HepG2 (cell line): ENCODE measurements at regions not wholly inside any gene's neighbourhood (a gene's known extent, or its start where the extent isn't known, plus 50 kb on each side); places are given as distances from the start of the nearest gene placed in this dataset.

ENCODE experiments used
- ATAC-seq: fragments of 200-7000 bp; cut with Tn5 transposase; 3 replicates; pipeline ENCODE4 v1.9.1; 2020; ENCODE audit warnings: mild to moderate bottlenecking, moderate library complexity
- BruUV-seq: library from RNA; stranded (reverse); fragments of 400-500 nt; replicated peaks from 2 replicates; lab custom pipeline; 2021; lab: Mats Ljungman, UMichigan
- CTCF ChIA-PET: fragments of 300-600 bp; formaldehyde crosslinking; extraction: SDS; loops from one replicate; lab custom pipeline; 2021; ENCODE audit warnings: low total read pairs, inconsistent platforms, low intra/inter-chr PET ratio; lab: Yijun Ruan, JAX
- POLR2A ChIA-PET: fragments of 350-600 bp; sonication (Branson Sonifier 250); formaldehyde crosslinking; loops from one replicate; lab custom pipeline; 2020; ENCODE audit warnings: antibody characterized with exemption, inconsistent platforms; lab: Yijun Ruan, JAX
- DNase-seq: peaks from one replicate; pipeline ENCODE4 v3.0.0-alpha.2; 2015; ENCODE audit warnings: low spot score
- FAIRE-seq: peaks from 3 replicates; lab custom pipeline; 2011; peaks lifted over from hg19 to GRCh38; lab: Jason Lieb, UNC
- H2AFZ ChIP-seq: one replicate; pipeline ENCODE4 v1.6.1; 2011; ENCODE audit warnings: low read length, inconsistent platforms
- H3K27ac ChIP-seq: fragments of 300-600 bp; 3 replicates; pipeline ENCODE4 v1.8.0; 2011; ENCODE audit warnings: mixed run types, mild to moderate bottlenecking, mixed read lengths, low read length, inconsistent platforms; ENCODE audit not compliant: insufficient read depth; ENCODE audit errors: extremely low read length
- H3K27me3 ChIP-seq, 2 experiments: fragments of 200-600 bp in 1 of 2; 2 replicates in 1 of 2; 3 replicates in 1 of 2; pipeline versions ENCODE4 v1.6.0 to v1.8.0; 2011; ENCODE audit warnings: low read length in 2 of 2, mild to moderate bottlenecking in 2 of 2, moderate library complexity in 2 of 2, inconsistent platforms in 1 of 2; ENCODE audit not compliant: insufficient read depth in 2 of 2, control insufficient read depth in 1 of 2
- H3K36me3 ChIP-seq, 2 experiments: fragments of 200-600 bp in 1 of 2; replicated peaks in 1 of 2; 2 replicates in 1 of 2; 3 replicates in 1 of 2; pipeline versions ENCODE4 v1.5.1 to v1.8.0; 2011; ENCODE audit warnings: low read length in 2 of 2, inconsistent platforms in 1 of 2; ENCODE audit not compliant: insufficient read depth in 2 of 2, control insufficient read depth in 1 of 2
- H3K4me1 ChIP-seq: 2 replicates; pipeline ENCODE4 v1.5.1; 2012; ENCODE audit warnings: low read length, inconsistent platforms; ENCODE audit not compliant: insufficient read depth
- H3K4me2 ChIP-seq: 2 replicates; pipeline ENCODE4 v1.6.0; 2011; ENCODE audit warnings: low read depth, low read length, inconsistent platforms
- H3K4me3 ChIP-seq, 3 experiments: fragments of 200-600 bp in 1 of 3; sonication (generic), shearing (Covaris generic) in 1 of 3; replicated peaks in 1 of 3; 2 replicates each; pipeline ENCODE4 v1.5.1; 2011 to 2016; ENCODE audit warnings: low read length in 3 of 3, inconsistent platforms in 2 of 3, low read depth in 2 of 3, mild to moderate bottlenecking in 2 of 3, control low read depth in 1 of 3, mixed read lengths in 1 of 3; ENCODE audit not compliant: insufficient read depth in 1 of 3
- H3K79me2 ChIP-seq: one replicate; pipeline ENCODE4 v1.6.1; 2011; ENCODE audit warnings: low read length, inconsistent platforms; ENCODE audit not compliant: insufficient read depth
- H3K9ac ChIP-seq: 2 replicates; pipeline ENCODE4 v1.6.0; 2011; ENCODE audit warnings: mild to moderate bottlenecking, low read depth, low read length, inconsistent platforms; ENCODE audit not compliant: insufficient read depth
- H3K9me3 ChIP-seq: 2 replicates; pipeline ENCODE4 v1.5.1; 2012; ENCODE audit warnings: mild to moderate bottlenecking, low read length
- H4K20me1 ChIP-seq: 2 replicates; pipeline ENCODE4 v1.6.0; 2011; ENCODE audit warnings: inconsistent platforms, mild to moderate bottlenecking, low read length, moderate library complexity; ENCODE audit not compliant: insufficient read depth
- ATF3 ChIP-seq: sonication (generic); formaldehyde crosslinking; IDR thresholded peaks from 2 replicates; pipeline ENCODE4 v1.4.0; 2020; ENCODE audit warnings: missing genetic modification reagents
- EP300 ChIP-seq, 3 experiments: sonication (generic) in 1 of 3; formaldehyde crosslinking in 1 of 3; IDR thresholded peaks; 2 replicates each; pipeline versions ENCODE4 v1.5.1 to v1.6.1; 2011 to 2020; ENCODE audit warnings: low read depth in 2 of 3, low read length in 2 of 3, borderline replicate concordance in 1 of 3, improper control_type of control experiment in 1 of 3, mild to moderate bottlenecking in 1 of 3, missing genetic modification reagents in 1 of 3, moderate library complexity in 1 of 3
- HCFC1 ChIP-seq: fragments of 150-350 bp; IDR thresholded peaks from 2 replicates; pipeline ENCODE4 v1.6.1; 2014; ENCODE audit warnings: low read depth, low read length
- HMG20A ChIP-seq: IDR thresholded peaks from 2 replicates; pipeline ENCODE4 v1.6.1; 2016; ENCODE audit warnings: borderline replicate concordance
- IRX3 ChIP-seq: sonication (generic); formaldehyde crosslinking; IDR thresholded peaks from 2 replicates; pipeline ENCODE4 v1.8.1; 2023; ENCODE audit warnings: mild to moderate bottlenecking, low read depth, missing genetic modification reagents, borderline replicate concordance
- LCORL ChIP-seq, 2 experiments: fragments of 450-650 bp in 1 of 2; sonication (generic) in 1 of 2; formaldehyde crosslinking in 1 of 2; IDR thresholded peaks; 2 replicates each; pipeline versions ENCODE4 v1.5.0 to v1.6.1; 2017 to 2020; ENCODE audit warnings: antibody characterized with exemption in 1 of 2, missing genetic modification reagents in 1 of 2
- NBN ChIP-seq: fragments of 450-650 bp; conservative IDR thresholded peaks from 2 replicates; pipeline ENCODE4 v1.6.1; 2017
- RFX1 ChIP-seq: fragments of 450-650 bp; IDR thresholded peaks from 2 replicates; pipeline ENCODE4 v1.6.1; 2017
- SAFB2 ChIP-seq: sonication (generic); formaldehyde crosslinking; IDR thresholded peaks from 2 replicates; pipeline ENCODE4 v1.5.1; 2020; ENCODE audit warnings: missing genetic modification reagents, low read depth, mild to moderate bottlenecking, borderline replicate concordance
- SP140L ChIP-seq: sonication (generic); formaldehyde crosslinking; IDR thresholded peaks from 2 replicates; pipeline ENCODE4 v1.4.0; 2020; ENCODE audit warnings: missing genetic modification reagents, borderline replicate concordance
- ZBTB38 ChIP-seq: sonication (generic); formaldehyde crosslinking; IDR thresholded peaks from 2 replicates; pipeline ENCODE4 v1.5.1; 2020; ENCODE audit warnings: mild to moderate bottlenecking, missing genetic modification reagents
- ZMYM2 ChIP-seq: sonication (generic); formaldehyde crosslinking; IDR thresholded peaks from 2 replicates; pipeline ENCODE4 v1.8.0; 2022; ENCODE audit warnings: mild to moderate bottlenecking, missing genetic modification reagents
- ZNF121 ChIP-seq: sonication (generic); formaldehyde crosslinking; IDR thresholded peaks from 2 replicates; pipeline ENCODE4 v1.5.0; 2020; ENCODE audit warnings: mild to moderate bottlenecking, missing genetic modification reagents
- ZNF264 ChIP-seq: sonication (generic); formaldehyde crosslinking; IDR thresholded peaks from 2 replicates; pipeline ENCODE4 v1.4.0; 2020; ENCODE audit warnings: missing genetic modification reagents
- ZNF274 ChIP-seq: sonication (generic); formaldehyde crosslinking; IDR thresholded peaks from 2 replicates; pipeline ENCODE4 v1.5.1; 2020; ENCODE audit warnings: mild to moderate bottlenecking, missing genetic modification reagents
- in situ Hi-C: cut with HindIII; loops from 2 replicates; pipeline ENCODE4 v1.10.0; 2017; ENCODE audit warnings: low pct_unique_long_range_greater_than_20kb; ENCODE audit not compliant: extremely low pct_ligation_motif_present
- intact Hi-C: fragments of 100-400 bp; cut with micrococcal nuclease; formaldehyde crosslinking; loops from one replicate; pipeline ENCODE4 v1.10.0; 2022; ENCODE audit not compliant: unreplicated experiment
- TF ChIP-seq, protein P1 (sequence below): sonication (generic); formaldehyde crosslinking; IDR thresholded peaks from 2 replicates; pipeline ENCODE4 v1.8.1; 2022; ENCODE audit warnings: mild to moderate bottlenecking, missing genetic modification reagents
- TF ChIP-seq, protein P2 (sequence below): sonication (generic); formaldehyde crosslinking; IDR thresholded peaks from 2 replicates; pipeline ENCODE4 v1.4.0; 2020; ENCODE audit warnings: missing genetic modification reagents

DNA sequence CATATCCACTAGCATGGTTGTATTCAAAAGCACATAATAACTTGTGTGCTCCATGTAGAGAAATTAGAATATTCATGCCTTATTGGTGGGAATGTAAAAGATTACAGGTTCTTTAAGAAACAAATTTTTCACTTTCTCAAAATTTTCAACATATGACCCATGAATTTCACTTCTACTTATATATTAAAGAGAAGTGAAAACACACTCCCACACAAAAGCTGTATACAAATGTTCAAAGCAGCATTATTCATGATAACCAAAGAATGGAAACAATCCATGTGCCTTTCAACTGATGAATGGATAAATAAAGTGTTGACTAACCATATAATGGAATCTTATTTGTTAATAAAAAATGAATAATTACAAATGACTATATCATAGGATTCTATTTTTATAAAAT lies 694.5 kb upstream of the PCDH15 start:
- no peak overlapping the region for H3K4me2 ChIP-seq
- CTCF ChIA-PET: no interaction called here
- H3K36me3 ChIP-seq: no peaks in the 10 kb centered on the region
- H3K4me1 ChIP-seq: no peaks in the 10 kb centered on the region
- intact Hi-C loops: no loop called here
- in situ Hi-C loops: no loop called here
- no peaks in the 10 kb centered on the region for H4K20me1 ChIP-seq
- TF ChIP-seq SP140L (CRISPR knock-in tag) (no peak), LCORL (IDR thresholded peaks at IDR 0.05) (no peak), LCORL (CRISPR knock-in tag; IDR thresholded peaks at IDR 0.05) (no peak), ATF3 (no peak), HCFC1 (no peak), SAFB2 (CRISPR knock-in tag) (no peak), HMG20A (CRISPR knock-in tag) (no peak), RFX1 (no peak), ZNF264 (no peak), EP300 (IDR thresholded peaks at IDR 0.05; ENCODE audit: low read depth in 2 of 2, low read length in 2 of 2) (no peak), EP300 (CRISPR knock-in tag; IDR thresholded peaks at IDR 0.05; ENCODE audit: borderline replicate concordance) (no peak), ZNF121 (CRISPR knock-in tag) (no peak), ZBTB38 (no peak), ZMYM2 (CRISPR knock-in tag) (no peak), IRX3 (CRISPR knock-in tag) (no peak), NBN (no peak), ZNF274 (CRISPR knock-in tag) (no peak)
- TF ChIP-seq, protein P1, sequence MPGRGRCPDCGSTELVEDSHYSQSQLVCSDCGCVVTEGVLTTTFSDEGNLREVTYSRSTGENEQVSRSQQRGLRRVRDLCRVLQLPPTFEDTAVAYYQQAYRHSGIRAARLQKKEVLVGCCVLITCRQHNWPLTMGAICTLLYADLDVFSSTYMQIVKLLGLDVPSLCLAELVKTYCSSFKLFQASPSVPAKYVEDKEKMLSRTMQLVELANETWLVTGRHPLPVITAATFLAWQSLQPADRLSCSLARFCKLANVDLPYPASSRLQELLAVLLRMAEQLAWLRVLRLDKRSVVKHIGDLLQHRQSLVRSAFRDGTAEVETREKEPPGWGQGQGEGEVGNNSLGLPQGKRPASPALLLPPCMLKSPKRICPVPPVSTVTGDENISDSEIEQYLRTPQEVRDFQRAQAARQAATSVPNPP (CRISPR knock-in tag): no peak
- TF ChIP-seq, protein P2, sequence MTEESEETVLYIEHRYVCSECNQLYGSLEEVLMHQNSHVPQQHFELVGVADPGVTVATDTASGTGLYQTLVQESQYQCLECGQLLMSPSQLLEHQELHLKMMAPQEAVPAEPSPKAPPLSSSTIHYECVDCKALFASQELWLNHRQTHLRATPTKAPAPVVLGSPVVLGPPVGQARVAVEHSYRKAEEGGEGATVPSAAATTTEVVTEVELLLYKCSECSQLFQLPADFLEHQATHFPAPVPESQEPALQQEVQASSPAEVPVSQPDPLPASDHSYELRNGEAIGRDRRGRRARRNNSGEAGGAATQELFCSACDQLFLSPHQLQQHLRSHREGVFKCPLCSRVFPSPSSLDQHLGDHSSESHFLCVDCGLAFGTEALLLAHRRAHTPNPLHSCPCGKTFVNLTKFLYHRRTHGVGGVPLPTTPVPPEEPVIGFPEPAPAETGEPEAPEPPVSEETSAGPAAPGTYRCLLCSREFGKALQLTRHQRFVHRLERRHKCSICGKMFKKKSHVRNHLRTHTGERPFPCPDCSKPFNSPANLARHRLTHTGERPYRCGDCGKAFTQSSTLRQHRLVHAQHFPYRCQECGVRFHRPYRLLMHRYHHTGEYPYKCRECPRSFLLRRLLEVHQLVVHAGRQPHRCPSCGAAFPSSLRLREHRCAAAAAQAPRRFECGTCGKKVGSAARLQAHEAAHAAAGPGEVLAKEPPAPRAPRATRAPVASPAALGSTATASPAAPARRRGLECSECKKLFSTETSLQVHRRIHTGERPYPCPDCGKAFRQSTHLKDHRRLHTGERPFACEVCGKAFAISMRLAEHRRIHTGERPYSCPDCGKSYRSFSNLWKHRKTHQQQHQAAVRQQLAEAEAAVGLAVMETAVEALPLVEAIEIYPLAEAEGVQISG (CRISPR knock-in tag): no peak
- no peak overlapping the region for H3K27ac ChIP-seq
- no peak overlapping the region for H2AFZ ChIP-seq
- FAIRE-seq (no peak), DNase-seq (no peak), ATAC-seq (no peak)
- no peaks in the 10 kb centered on the region; a peak in 1 of 5 replicates for H3K27me3 ChIP-seq
- POLR2A ChIA-PET: no interaction called here
- no peaks in the 10 kb centered on the region for H3K79me2 ChIP-seq
- BruUV-seq: no TSS peak
- H3K4me3 ChIP-seq: no peak overlapping the region
- H3K9ac ChIP-seq: no peak overlapping the region
- H3K9me3 ChIP-seq: no peaks in the 10 kb centered on the region
